RWPE2 (cell line): ENCODE measurements at regions not wholly inside any gene's neighbourhood (a gene's known extent, or its start where the extent isn't known, plus 50 kb on each side); places are given as distances from the start of the nearest gene placed in this dataset.
"Not testable (repeated sequence)": the region's sequence is repeated elsewhere in the genome, so short reads cannot be mapped to it uniquely, and the experiment has no call there.

Experiments
- ATAC-seq: fragments of 200-7000 bp; cut with Tn5 transposase; 3 replicates; pipeline ENCODE4 v1.9.1; 2021; ENCODE audit warnings: low read depth
- DNase-seq: peaks from one replicate; pipeline ENCODE4 v3.0.0-alpha.2; 2020; ENCODE audit warnings: low spot score
- H3K27ac ChIP-seq: fragments of 450-650 bp; 2 replicates; pipeline ENCODE4 v1.5.1; 2017; ENCODE audit warnings: mild to moderate bottlenecking; ENCODE audit not compliant: poor library complexity, severe bottlenecking
- H3K27me3 ChIP-seq: fragments of 250-450 bp; sonication (Bioruptor Pico); 2 replicates; pipeline ENCODE4 v1.5.1; 2021; ENCODE audit warnings: mild to moderate bottlenecking, moderate library complexity; ENCODE audit not compliant: insufficient read depth, poor library complexity, severe bottlenecking
- H3K36me3 ChIP-seq: fragments of 250-450 bp; sonication (Bioruptor Pico); 2 replicates; pipeline ENCODE4 v1.5.1; 2020; ENCODE audit warnings: low read depth, mild to moderate bottlenecking, moderate library complexity
- H3K4me1 ChIP-seq: fragments of 250-450 bp; sonication (Bioruptor Pico); 2 replicates; pipeline ENCODE4 v1.5.1; 2021; ENCODE audit warnings: mild to moderate bottlenecking, moderate library complexity; ENCODE audit not compliant: insufficient read depth, poor library complexity, severe bottlenecking
- H3K4me3 ChIP-seq: fragments of 250-450 bp; sonication (Bioruptor Pico); 2 replicates; pipeline ENCODE4 v1.5.1; 2021; ENCODE audit warnings: mild to moderate bottlenecking, moderate library complexity; ENCODE audit not compliant: severe bottlenecking
- H3K9me3 ChIP-seq: fragments of 250-450 bp; sonication (Bioruptor Pico); 2 replicates; pipeline ENCODE4 v1.5.1; 2021; ENCODE audit warnings: mild to moderate bottlenecking, moderate library complexity; ENCODE audit not compliant: severe bottlenecking
- CTCF ChIP-seq: fragments of 450-650 bp; IDR thresholded peaks from one replicate; pipeline ENCODE4 v1.5.1; 2017; ENCODE audit warnings: mild to moderate bottlenecking, moderate library complexity; ENCODE audit not compliant: poor library complexity, severe bottlenecking

DNA sequence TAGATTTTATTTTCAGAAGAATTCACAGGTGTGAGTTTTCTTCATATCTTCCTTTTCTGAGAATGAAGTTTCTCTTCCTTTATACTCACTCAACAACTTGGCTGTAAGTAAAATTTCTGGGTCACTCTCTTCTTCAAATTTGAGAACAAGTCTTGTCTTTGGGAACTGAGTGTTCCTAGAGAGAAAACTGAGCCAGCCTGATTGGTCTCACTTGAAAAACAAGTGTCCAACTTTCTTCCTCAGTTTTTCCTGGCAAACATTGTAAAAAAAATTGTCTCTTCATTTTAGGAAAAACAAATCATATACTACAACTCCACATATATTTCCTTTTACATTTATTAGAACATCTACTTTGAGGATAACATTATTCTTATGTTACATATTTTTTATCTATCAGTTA lies 156.1 kb upstream of the GHR start:
- Histone ChIP-seq H3K9me3 (no peaks in the 10 kb centered on the region), H3K27me3 (no peaks in the 10 kb centered on the region), H3K36me3 (no peaks in the 10 kb centered on the region), H3K4me3 (no peak overlapping the region), H3K27ac (no peak overlapping the region), H3K4me1 (no peaks in the 10 kb centered on the region)
- DNase-seq: no peak
- ATAC-seq: no peak
- TF ChIP-seq CTCF: no peak

GRCh38 chr5:42268170-42268569 lies 155.1 kb upstream of the GHR start:
- DNase-seq, H3K36me3 ChIP-seq, ATAC-seq, H3K27ac ChIP-seq, H3K4me3 ChIP-seq, H3K27me3 ChIP-seq, H3K9me3 ChIP-seq, H3K4me1 ChIP-seq: not testable (repeated sequence)

DNA sequence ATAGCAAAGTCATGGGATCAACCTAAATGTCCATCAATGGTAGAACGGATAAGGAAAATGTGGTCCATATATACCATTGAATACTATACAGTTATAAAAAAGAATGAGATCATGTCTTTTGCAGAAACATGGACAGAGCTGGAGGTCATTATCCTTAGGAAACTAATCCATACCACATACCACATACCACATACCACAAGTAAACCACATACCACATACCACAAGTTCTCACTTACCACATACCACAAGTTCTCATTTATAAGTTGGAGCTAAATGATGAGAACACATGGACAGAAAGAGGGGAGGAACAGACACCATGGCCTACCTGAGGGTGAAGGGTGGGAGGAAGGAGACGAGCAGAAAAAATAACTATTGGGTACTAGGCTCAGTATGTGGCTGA lies 154.6 kb upstream of the GHR start:
- Histone ChIP-seq H3K4me1 (no peaks in the 10 kb centered on the region), H3K4me3 (no peak overlapping the region), H3K27ac (no peak overlapping the region), H3K36me3 (no peaks in the 10 kb centered on the region), H3K27me3 (no peaks in the 10 kb centered on the region), H3K9me3 (no peaks in the 10 kb centered on the region)
- ATAC-seq (peak; percentile 57; the same call in 2 of the 3 replicates), DNase-seq (no peak)
- no peak for TF ChIP-seq CTCF

DNA sequence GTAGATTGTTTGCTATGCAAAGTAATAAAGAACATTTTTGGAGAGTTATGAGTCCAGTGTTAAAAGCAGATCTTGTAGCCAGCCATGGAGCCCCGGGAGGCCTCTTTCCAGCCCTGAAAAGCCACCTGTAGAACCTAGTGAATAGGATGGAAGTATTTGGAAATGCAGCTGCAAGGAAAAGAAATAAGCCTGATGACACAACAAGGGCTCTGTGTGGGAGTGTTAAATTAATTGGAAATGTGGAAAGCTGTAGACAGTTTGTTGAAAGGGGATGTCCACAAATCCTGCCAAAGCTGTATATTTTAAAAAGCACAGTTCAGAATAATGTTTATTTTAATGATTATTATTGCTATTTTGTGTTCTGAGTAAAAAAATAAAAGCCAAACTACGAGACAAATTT lies 152.5 kb upstream of the GHR start:
- Histone ChIP-seq H3K36me3 (no peaks in the 10 kb centered on the region), H3K9me3 (no peaks in the 10 kb centered on the region), H3K27ac (no peak overlapping the region), H3K4me3 (no peak overlapping the region), H3K27me3 (no peaks in the 10 kb centered on the region), H3K4me1 (no peaks in the 10 kb centered on the region)
- DNase-seq (no peak), ATAC-seq (no peak)
- TF ChIP-seq CTCF: no peak

DNA sequence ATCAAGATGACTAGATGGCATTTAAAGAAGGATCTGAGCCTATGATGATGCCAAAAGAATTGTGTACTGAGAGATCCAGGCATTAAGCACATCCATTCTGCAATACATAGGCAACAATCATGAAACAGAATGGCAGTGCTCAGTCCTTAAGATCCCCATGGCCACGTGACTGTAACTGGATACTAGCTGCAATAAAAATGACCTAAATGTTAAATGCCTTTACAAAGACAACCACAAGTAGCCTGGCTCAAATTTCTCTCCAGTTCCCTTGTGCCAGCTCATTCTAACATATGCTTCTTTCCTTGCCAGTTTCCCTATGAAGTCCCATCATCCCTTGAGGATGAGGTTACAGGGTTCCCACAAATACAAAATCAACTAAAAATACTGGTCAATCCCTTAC lies 148.3 kb upstream of the GHR start:
- Histone ChIP-seq H3K9me3 (no peaks in the 10 kb centered on the region), H3K4me3 (no peak overlapping the region), H3K36me3 (no peaks in the 10 kb centered on the region), H3K27ac (no peak overlapping the region), H3K4me1 (no peaks in the 10 kb centered on the region), H3K27me3 (no peaks in the 10 kb centered on the region)
- ATAC-seq (peak; percentile 56), DNase-seq (no peak)
- TF ChIP-seq CTCF: no peak
